ENCODE measurements at regions not wholly inside any gene's neighbourhood (a gene's known extent, or its start where the extent isn't known, plus 50 kb on each side); places are given as distances from the start of the nearest gene placed in this dataset.
"Not testable (repeated sequence)": the region's sequence is repeated elsewhere in the genome, so short reads cannot be mapped to it uniquely, and the experiment has no call there.

DNA sequence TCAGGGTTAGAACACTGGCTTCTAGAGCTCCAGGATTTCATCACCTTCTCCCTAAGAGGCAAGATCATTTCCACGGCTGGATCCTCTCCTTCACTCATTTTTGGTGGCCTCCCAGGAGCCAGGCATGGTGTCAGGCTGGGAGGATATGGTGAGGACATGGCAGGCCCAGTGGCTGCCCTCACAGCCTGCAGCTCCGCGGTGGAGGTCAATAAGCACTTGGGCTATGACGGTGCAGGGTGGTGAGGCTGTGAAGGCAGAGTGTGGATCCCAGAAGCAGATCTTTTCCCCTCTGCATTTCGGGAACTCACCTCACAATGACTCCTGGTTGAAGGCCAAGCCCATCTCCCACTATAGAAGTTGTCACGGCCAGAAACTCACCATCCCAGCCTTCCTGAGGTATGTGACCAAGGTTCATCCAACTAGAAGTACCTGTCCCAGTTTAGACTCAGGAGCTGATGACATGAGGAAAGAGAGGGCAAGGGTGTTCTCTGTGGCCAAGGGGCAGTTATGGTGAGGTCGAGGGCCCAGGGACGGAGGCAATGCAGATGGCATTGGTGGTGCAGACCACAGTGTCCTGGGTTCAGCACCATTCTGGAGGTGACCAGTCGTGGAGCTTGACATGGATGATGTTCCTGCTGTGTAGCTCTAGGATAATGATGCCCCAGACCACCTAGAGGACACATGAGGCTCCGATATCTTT, 100.1 kb upstream of the SMAD3 start:
- no peak for DNase-seq
- H3K27ac ChIP-seq = no peak overlapping the region
- H3K36me3 ChIP-seq = no peaks in the 10 kb centered on the region
- no peak overlapping the region for H3K4me3 ChIP-seq
- TF ChIP-seq EP300 (IDR thresholded peaks at IDR 0.05) (no peak), POLR2AphosphoS5 (IDR thresholded peaks at IDR 0.05) (no peak), POLR2A (IDR thresholded peaks at IDR 0.05) (no peak)
- TF ChIP-seq, protein P1, sequence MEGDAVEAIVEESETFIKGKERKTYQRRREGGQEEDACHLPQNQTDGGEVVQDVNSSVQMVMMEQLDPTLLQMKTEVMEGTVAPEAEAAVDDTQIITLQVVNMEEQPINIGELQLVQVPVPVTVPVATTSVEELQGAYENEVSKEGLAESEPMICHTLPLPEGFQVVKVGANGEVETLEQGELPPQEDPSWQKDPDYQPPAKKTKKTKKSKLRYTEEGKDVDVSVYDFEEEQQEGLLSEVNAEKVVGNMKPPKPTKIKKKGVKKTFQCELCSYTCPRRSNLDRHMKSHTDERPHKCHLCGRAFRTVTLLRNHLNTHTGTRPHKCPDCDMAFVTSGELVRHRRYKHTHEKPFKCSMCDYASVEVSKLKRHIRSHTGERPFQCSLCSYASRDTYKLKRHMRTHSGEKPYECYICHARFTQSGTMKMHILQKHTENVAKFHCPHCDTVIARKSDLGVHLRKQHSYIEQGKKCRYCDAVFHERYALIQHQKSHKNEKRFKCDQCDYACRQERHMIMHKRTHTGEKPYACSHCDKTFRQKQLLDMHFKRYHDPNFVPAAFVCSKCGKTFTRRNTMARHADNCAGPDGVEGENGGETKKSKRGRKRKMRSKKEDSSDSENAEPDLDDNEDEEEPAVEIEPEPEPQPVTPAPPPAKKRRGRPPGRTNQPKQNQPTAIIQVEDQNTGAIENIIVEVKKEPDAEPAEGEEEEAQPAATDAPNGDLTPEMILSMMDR (IDR thresholded peaks at IDR 0.05) = no peak
- no peaks in the 10 kb centered on the region for H3K4me1 ChIP-seq
- WGBS, 2 donors = 93 to 95% methylated on average over 10 of the region's 10 CpGs
- intact Hi-C loops (cut with DNase I) = no loop called here
- no peaks in the 10 kb centered on the region for H3K27me3 ChIP-seq
- H3K9me3 ChIP-seq = no peaks in the 10 kb centered on the region

DNA sequence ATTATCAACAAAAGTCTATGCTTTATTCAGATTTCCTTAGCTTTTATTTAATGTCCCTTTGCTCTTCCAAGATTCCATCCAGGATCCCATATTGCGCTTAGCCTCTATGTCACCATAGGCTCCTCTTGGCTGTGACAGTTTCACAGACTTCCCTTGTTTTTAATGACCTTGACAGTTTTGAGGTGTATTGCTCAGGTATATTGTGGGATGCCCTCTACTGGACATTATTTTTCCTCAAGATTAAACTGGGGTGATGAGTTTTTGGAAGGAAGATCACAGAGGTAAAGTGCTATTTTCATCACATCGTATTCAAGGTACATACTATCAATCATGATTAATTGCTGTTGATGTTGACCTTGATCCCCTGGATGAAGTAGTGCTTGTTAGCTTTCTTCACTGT, 99.1 kb upstream of the SMAD3 start:
- Histone ChIP-seq H3K27me3 (no peaks in the 10 kb centered on the region), H3K9me3 (no peaks in the 10 kb centered on the region), H3K4me1 (no peaks in the 10 kb centered on the region), H3K27ac (no peak overlapping the region), H3K4me3 (no peak overlapping the region), H3K36me3 (no peaks in the 10 kb centered on the region)
- intact Hi-C loops (cut with DNase I) = no loop called here
- 83 to 87% methylated on average over 2 of the region's 2 CpGs for WGBS, 2 donors
- DNase-seq = no peak
- TF ChIP-seq POLR2AphosphoS5 (IDR thresholded peaks at IDR 0.05) (no peak), POLR2A (IDR thresholded peaks at IDR 0.05) (no peak), EP300 (IDR thresholded peaks at IDR 0.05) (no peak)
- TF ChIP-seq, protein P1 (IDR thresholded peaks at IDR 0.05) = no peak

DNA sequence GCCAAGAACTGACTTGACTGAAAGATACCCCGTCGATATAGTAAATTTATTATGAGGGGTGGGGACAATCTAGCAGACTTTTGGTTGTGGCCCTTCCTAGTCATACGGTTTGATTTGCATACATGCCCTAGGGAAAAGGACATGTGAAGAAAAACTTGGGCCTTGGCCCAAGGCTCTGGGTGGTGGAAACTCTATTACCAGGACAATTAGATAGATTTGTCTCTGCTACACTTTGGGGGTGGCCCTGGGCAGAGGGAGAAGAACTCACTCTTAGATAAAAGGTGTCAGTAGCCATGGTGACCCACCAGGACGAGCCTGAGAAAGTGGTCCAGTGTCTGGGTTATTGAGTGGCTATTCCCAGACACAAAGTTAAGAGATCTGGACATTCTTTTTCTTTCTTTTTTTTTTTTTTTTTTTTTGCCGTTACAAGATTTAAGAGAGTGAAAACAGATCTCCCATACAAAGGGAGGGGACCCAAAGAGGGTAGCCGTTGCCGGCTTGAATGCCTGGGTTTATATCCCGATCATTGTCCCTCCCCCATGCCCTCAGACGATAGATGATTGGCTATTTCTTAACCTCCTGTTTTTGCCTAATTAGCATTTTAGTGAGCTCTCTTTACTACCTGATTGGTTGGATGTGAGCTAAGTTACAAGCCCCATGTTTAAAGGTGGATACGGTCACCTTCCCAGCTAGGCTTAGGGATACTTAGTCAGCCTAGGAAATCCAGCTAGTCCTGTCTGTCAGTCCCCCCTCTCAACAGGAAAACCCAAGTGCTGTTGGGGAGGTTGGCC, 96.4 kb upstream of the SMAD3 start:
- Histone ChIP-seq H3K27me3 (no peaks in the 10 kb centered on the region), H3K4me3 (no peak overlapping the region), H3K36me3 (no peaks in the 10 kb centered on the region), H3K4me1 (no peaks in the 10 kb centered on the region), H3K9me3 (no peaks in the 10 kb centered on the region), H3K27ac (no peak overlapping the region)
- TF ChIP-seq POLR2AphosphoS5 (IDR thresholded peaks at IDR 0.05) = no peak
- TF ChIP-seq, protein P1 (IDR thresholded peaks at IDR 0.05) = no peak
- TF ChIP-seq POLR2A (IDR thresholded peaks at IDR 0.05) = no peak
- WGBS, 2 donors = 88 to 91% methylated on average over 10 of the region's 10 CpGs
- intact Hi-C loops (cut with DNase I) = no loop called here
- DNase-seq = no peak

DNA sequence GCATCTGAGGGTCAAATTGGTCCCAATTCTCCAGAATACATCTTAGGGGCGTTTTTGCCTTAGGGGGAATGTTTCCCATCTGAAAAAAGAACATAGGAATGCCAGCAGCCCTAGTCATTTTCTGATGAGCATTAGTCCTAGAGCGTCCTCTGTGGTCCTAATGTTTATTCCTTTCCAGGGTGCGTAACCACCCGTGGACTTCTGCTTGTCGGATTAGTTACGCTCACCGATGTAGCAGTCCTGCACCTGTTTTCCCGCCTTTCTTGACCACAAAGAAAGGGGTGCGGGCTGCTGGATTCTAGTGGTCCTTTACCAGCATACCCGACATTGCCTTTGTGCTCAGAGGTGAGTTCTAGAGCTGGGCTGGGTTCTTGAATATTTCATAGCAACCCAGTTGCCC, 91.3 kb upstream of the SMAD3 start:
- H3K27ac ChIP-seq; H3K36me3 ChIP-seq; H3K4me1 ChIP-seq; H3K27me3 ChIP-seq; intact Hi-C loops (cut with DNase I); H3K9me3 ChIP-seq; H3K4me3 ChIP-seq; DNase-seq: not testable (repeated sequence)
- 92 to 93% methylated on average over 10 of the region's 10 CpGs for WGBS, 2 donors

DNA sequence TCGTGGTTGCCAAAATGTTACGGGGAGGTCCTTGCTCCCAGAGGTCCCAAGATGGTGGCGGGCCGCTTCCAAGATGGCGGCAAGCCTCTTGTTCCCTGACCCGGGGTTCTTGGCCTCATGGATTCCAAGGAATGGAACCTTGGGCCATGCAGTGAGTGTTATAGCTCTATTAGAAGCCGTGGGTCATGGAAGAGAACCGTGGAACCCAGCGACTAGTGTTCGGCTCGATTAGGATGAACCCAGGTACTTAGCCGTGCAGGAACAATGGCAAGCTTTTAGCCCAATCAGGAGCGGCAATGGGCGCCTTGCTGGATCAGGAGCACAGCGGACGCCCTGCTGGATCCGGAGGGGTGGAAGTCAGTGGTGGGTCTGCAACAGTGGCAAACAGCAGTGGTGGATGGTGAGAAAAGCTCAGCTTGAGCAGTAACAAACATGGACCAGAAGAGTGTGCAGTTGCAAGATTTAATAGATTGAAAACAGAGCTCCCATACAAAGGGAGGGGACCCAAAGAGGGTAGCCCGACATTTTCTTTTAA, 89.2 kb upstream of the SMAD3 start:
- H3K4me3 ChIP-seq; H3K4me1 ChIP-seq; H3K36me3 ChIP-seq; DNase-seq; H3K9me3 ChIP-seq; H3K27me3 ChIP-seq; H3K27ac ChIP-seq; intact Hi-C loops (cut with DNase I): not testable (repeated sequence)
- 95% methylated on average over 18 of the region's 18 CpGs for WGBS, 2 donors

DNA sequence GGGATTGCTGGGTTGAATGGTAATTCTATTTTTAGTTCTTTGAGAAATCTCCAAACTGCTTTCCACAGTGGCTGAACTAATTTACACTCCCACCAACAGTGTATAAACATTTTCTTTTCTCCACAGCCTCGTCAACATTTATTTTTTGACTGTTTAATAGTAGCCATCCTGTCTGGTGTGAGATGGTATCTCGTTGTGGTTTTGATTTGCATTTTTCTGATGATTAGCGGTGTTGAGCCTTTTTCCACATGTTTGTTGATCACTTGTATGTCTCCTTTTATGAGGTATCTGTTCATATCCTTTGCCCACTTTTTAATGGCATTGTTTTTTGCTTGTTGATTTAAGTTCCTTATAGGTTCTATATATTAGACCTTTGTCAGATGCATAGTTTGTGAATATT, 85.1 kb upstream of the SMAD3 start:
- intact Hi-C loops (cut with DNase I); H3K9me3 ChIP-seq; H3K27me3 ChIP-seq; DNase-seq; H3K4me1 ChIP-seq; H3K27ac ChIP-seq; H3K4me3 ChIP-seq; H3K36me3 ChIP-seq: not testable (repeated sequence)
- WGBS, 2 donors = 66 to 71% methylated on average over 3 of the region's 3 CpGs
